ENCODE measurements at regions not wholly inside any gene's neighbourhood (a gene's known extent, or its start where the extent isn't known, plus 50 kb on each side); places are given as distances from the start of the nearest gene placed in this dataset.
"Not testable (repeated sequence)": the region's sequence is repeated elsewhere in the genome, so short reads cannot be mapped to it uniquely, and the experiment has no call there.

GRCh38 chr2:239882781-239883180 is 142.4 kb downstream of the NDUFA10 start:
- no peak for DNase-seq

- peak; percentile 37 for DNase-seq
Observed at GRCh38 chr2:239882331-239882732, 142.8 kb downstream of the NDUFA10 start.

- no peak for DNase-seq
Observed at GRCh38 chr2:239881561-239882320, 143.4 kb downstream of the NDUFA10 start.

GRCh38 chr2:239881031-239881471 is 144.1 kb downstream of the NDUFA10 start:
- no peak for DNase-seq

- no peak for DNase-seq
Observed at GRCh38 chr2:239880396-239880795, 144.7 kb downstream of the NDUFA10 start.

GRCh38 chr2:239879423-239880084 is 145.6 kb downstream of the NDUFA10 start:
- no peak for DNase-seq

GRCh38 chr2:239878686-239879085 is 146.5 kb downstream of the NDUFA10 start:
- DNase-seq = no peak

- DNase-seq = no peak
Observed at GRCh38 chr2:239876948-239877289, 148.2 kb downstream of the NDUFA10 start.

- DNase-seq = no peak
Observed at GRCh38 chr2:239876271-239876947, 148.7 kb downstream of the NDUFA10 start.

- DNase-seq = no peak
Observed at GRCh38 chr2:239874636-239875356, 150.3 kb downstream of the NDUFA10 start.

GRCh38 chr2:239873656-239874635 is 151.2 kb downstream of the NDUFA10 start:
- DNase-seq = no peak

- no peak for DNase-seq
Observed at GRCh38 chr2:239871481-239872435, 153.4 kb downstream of the NDUFA10 start.

GRCh38 chr2:239870863-239871262 is 154.3 kb downstream of the NDUFA10 start:
- no peak for DNase-seq

- DNase-seq = no peak
Observed at GRCh38 chr2:239870276-239870675, 154.9 kb downstream of the NDUFA10 start.

GRCh38 chr2:239869272-239870155 is 155.6 kb downstream of the NDUFA10 start:
- no peak for DNase-seq

GRCh38 chr2:239868556-239869181 is 156.5 kb downstream of the NDUFA10 start:
- no peak for DNase-seq

- no peak for DNase-seq
Observed at GRCh38 chr2:239866778-239867177, 158.4 kb downstream of the NDUFA10 start.

GRCh38 chr2:239866350-239866749 is 158.8 kb downstream of the NDUFA10 start:
- DNase-seq = no peak

- DNase-seq = not testable (repeated sequence)
Observed at GRCh38 chr2:239865856-239866255, 159.3 kb downstream of the NDUFA10 start.
